HG03575 (cell line): ENCODE measurements at regions not wholly inside any gene's neighbourhood (a gene's known extent, or its start where the extent isn't known, plus 50 kb on each side); places are given as distances from the start of the nearest gene placed in this dataset.
"Not testable (repeated sequence)": the region's sequence is repeated elsewhere in the genome, so short reads cannot be mapped to it uniquely, and the experiment has no call there.

ENCODE experiments used
- ATAC-seq: cut with Tn5 transposase; IDR thresholded peaks from one replicate; pipeline ENCODE4 v1.9.1; 2021; ENCODE audit not compliant: unreplicated experiment, insufficient number of reproducible peaks, low FRiP score; ENCODE audit errors: extremely low read depth

- no peak for ATAC-seq
These were observed 1171.2 kb downstream of the PLA2G4A start for GRCh38 chr1:187999973-188000372.

- not testable (repeated sequence) for ATAC-seq
These were observed 1174.9 kb downstream of the PLA2G4A start for GRCh38 chr1:188003687-188004086.

- ATAC-seq, result no peak
These were observed 1176.1 kb downstream of the PLA2G4A start for GRCh38 chr1:188004849-188005248.

- no peak for ATAC-seq
These were observed 1177.6 kb downstream of the PLA2G4A start for GRCh38 chr1:188006354-188006753.

- ATAC-seq, result not testable (repeated sequence)
These were observed 1184.6 kb downstream of the PLA2G4A start for GRCh38 chr1:188013222-188013849.

- no peak for ATAC-seq
These were observed 1189.2 kb downstream of the PLA2G4A start for GRCh38 chr1:188017921-188018320.

GRCh38 chr1:188022661-188023060 is 1193.9 kb downstream of the PLA2G4A start:
- no peak for ATAC-seq

GRCh38 chr1:188023206-188023605 is 1194.5 kb downstream of the PLA2G4A start:
- ATAC-seq, result no peak

GRCh38 chr1:188027613-188028012 is 1198.9 kb downstream of the PLA2G4A start:
- peak; percentile 82 for ATAC-seq

- not testable (repeated sequence) for ATAC-seq
These were observed 1208.8 kb downstream of the PLA2G4A start for GRCh38 chr1:188037572-188037971.

- ATAC-seq, result no peak
These were observed 1214.9 kb downstream of the PLA2G4A start for GRCh38 chr1:188043536-188044245.

- no peak for ATAC-seq
These were observed 1221.5 kb downstream of the PLA2G4A start for GRCh38 chr1:188050250-188050649.

- no peak for ATAC-seq
These were observed 1227.3 kb downstream of the PLA2G4A start for GRCh38 chr1:188056011-188056410.

- no peak for ATAC-seq
These were observed 1230.1 kb downstream of the PLA2G4A start for GRCh38 chr1:188058801-188059200.

- ATAC-seq, result no peak
These were observed 1233.1 kb downstream of the PLA2G4A start for GRCh38 chr1:188061881-188062280.

GRCh38 chr1:188062456-188062855 is 1233.7 kb downstream of the PLA2G4A start:
- no peak for ATAC-seq

- no peak for ATAC-seq
These were observed 1237.2 kb downstream of the PLA2G4A start for GRCh38 chr1:188065917-188066316.

- no peak for ATAC-seq
These were observed 1242.1 kb downstream of the PLA2G4A start for GRCh38 chr1:188070848-188071247.

GRCh38 chr1:188089015-188089414 is 1260.3 kb downstream of the PLA2G4A start:
- ATAC-seq, result no peak

- ATAC-seq, result no peak
These were observed 1260.7 kb downstream of the PLA2G4A start for GRCh38 chr1:188089461-188089860.

GRCh38 chr1:188096521-188096920 is 1267.8 kb downstream of the PLA2G4A start:
- no peak for ATAC-seq
